PC-9 (cell line): ENCODE measurements at regions not wholly inside any gene's neighbourhood (a gene's known extent, or its start where the extent isn't known, plus 50 kb on each side); places are given as distances from the start of the nearest gene placed in this dataset.

ENCODE experiments used
- EZH2 ChIP-seq: fragments of 200-600 bp; sonication (generic); IDR thresholded peaks from 2 replicates; pipeline ENCODE4 v1.8.0; 2017; ENCODE audit warnings: antibody characterized with exemption, low read depth
- TF ChIP-seq, protein P1 (sequence below): fragments of 200-600 bp; sonication (generic); conservative IDR thresholded peaks from 2 replicates; pipeline ENCODE4 v1.6.1; 2017; ENCODE audit warnings: mixed run types, antibody characterized with exemption, mild to moderate bottlenecking, moderate library complexity

GRCh38 chr5:154559398-154560276 is 81.6 kb upstream of the HAND1 start:
- TF ChIP-seq, protein P1, sequence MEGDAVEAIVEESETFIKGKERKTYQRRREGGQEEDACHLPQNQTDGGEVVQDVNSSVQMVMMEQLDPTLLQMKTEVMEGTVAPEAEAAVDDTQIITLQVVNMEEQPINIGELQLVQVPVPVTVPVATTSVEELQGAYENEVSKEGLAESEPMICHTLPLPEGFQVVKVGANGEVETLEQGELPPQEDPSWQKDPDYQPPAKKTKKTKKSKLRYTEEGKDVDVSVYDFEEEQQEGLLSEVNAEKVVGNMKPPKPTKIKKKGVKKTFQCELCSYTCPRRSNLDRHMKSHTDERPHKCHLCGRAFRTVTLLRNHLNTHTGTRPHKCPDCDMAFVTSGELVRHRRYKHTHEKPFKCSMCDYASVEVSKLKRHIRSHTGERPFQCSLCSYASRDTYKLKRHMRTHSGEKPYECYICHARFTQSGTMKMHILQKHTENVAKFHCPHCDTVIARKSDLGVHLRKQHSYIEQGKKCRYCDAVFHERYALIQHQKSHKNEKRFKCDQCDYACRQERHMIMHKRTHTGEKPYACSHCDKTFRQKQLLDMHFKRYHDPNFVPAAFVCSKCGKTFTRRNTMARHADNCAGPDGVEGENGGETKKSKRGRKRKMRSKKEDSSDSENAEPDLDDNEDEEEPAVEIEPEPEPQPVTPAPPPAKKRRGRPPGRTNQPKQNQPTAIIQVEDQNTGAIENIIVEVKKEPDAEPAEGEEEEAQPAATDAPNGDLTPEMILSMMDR = no peak
- TF ChIP-seq EZH2 = no peak
